ENCODE measurements at regions not wholly inside any gene's neighbourhood (a gene's known extent, or its start where the extent isn't known, plus 50 kb on each side); places are given as distances from the start of the nearest gene placed in this dataset.

- Histone ChIP-seq H3K79me2 (ENCODE audit: insufficient read depth) (no peaks in the 10 kb centered on the region), H3K4me1 (ENCODE audit: control insufficient read depth in 1 of 2, insufficient read depth in 2 of 2, low read depth in 1 of 2, low read length in 1 of 2) (no peaks in the 10 kb centered on the region), H3F3A (replicated peaks; ENCODE audit: insufficient read depth) (no peaks in the 10 kb centered on the region), H3K9ac (no peak overlapping the region), H2AFZ (ENCODE audit: low read depth) (no peak overlapping the region), H3K27me3 (ENCODE audit: insufficient read depth) (no peaks in the 10 kb centered on the region), H4K20me1 (ENCODE audit: insufficient read depth) (no peaks in the 10 kb centered on the region), H3K4me2 (no peak overlapping the region), H3K27ac (ENCODE audit: low read depth in 2 of 2, low read length in 1 of 2) (no peak overlapping the region), H3K9me3 (no peaks in the 10 kb centered on the region), H3K36me3 (replicated peaks in 1 of 2; ENCODE audit: control insufficient read depth in 1 of 2, insufficient read depth in 2 of 2, low read length in 1 of 2) (no peaks in the 10 kb centered on the region), H3K4me3 (ENCODE audit: low read depth in 2 of 2, low read length in 1 of 2) (no peak overlapping the region), H3K9me2 (no peaks in the 10 kb centered on the region)
- WGBS (ENCODE audit: low lambda C conversion rate), result 36% methylated on average over 1 of the region's 1 CpG
- no peak for DNase-seq
- TF ChIP-seq USF2 (IDR thresholded peaks at IDR 0.05; ENCODE audit: borderline replicate concordance, low read depth, low read length) (no peak), JUND (IDR thresholded peaks at IDR 0.05) (no peak), TCF12 (IDR thresholded peaks at IDR 0.05) (no peak), GATA2 (CRISPR knock-in tag; IDR thresholded peaks at IDR 0.05) (no peak), ELF1 (IDR thresholded peaks at IDR 0.05) (no peak), CTCF (IDR thresholded peaks at IDR 0.05) (no peak), POLR2AphosphoS5 (IDR thresholded peaks at IDR 0.05; ENCODE audit: low read depth, low read length) (no peak), RCOR1 (IDR thresholded peaks at IDR 0.05; ENCODE audit: low read length) (no peak), SIN3A (IDR thresholded peaks at IDR 0.05; ENCODE audit: borderline replicate concordance, low read depth, low read length) (no peak), TAF1 (IDR thresholded peaks at IDR 0.05; ENCODE audit: borderline replicate concordance, low read depth, low read length) (no peak), RFX5 (IDR thresholded peaks at IDR 0.05; ENCODE audit: low read length) (no peak), PBX3 (IDR thresholded peaks at IDR 0.05) (no peak), EP300 (IDR thresholded peaks at IDR 0.05; ENCODE audit: borderline replicate concordance in 1 of 2, low read depth in 1 of 2, low read length in 1 of 2) (no peak), TEAD4 (IDR thresholded peaks at IDR 0.05; ENCODE audit: borderline replicate concordance, insufficient read depth) (no peak), FOSL2 (IDR thresholded peaks at IDR 0.05; ENCODE audit: borderline replicate concordance, low read depth) (no peak), FOXJ3 (CRISPR knock-in tag; IDR thresholded peaks at IDR 0.05) (no peak), USF1 (IDR thresholded peaks at IDR 0.05; ENCODE audit: borderline replicate concordance, low read depth) (no peak), FOXM1 (IDR thresholded peaks at IDR 0.05; ENCODE audit: low read depth) (no peak)
- CTCF ChIA-PET, result interaction anchor here (0.6 to 2.6 kb wide), 3 partner anchors 173 to 1134 kb away, joined by 3 to 10 read pairs (median 3); no protein-coding TSS in a partner anchor
- POLR2A ChIA-PET, result no interaction called here
These were observed 332.0 kb downstream of the PIK3C3 start for GRCh38 chr18:42287047-42287446.
